ENCODE measurements at regions not wholly inside any gene's neighbourhood (a gene's known extent, or its start where the extent isn't known, plus 50 kb on each side); places are given as distances from the start of the nearest gene placed in this dataset.

DNA sequence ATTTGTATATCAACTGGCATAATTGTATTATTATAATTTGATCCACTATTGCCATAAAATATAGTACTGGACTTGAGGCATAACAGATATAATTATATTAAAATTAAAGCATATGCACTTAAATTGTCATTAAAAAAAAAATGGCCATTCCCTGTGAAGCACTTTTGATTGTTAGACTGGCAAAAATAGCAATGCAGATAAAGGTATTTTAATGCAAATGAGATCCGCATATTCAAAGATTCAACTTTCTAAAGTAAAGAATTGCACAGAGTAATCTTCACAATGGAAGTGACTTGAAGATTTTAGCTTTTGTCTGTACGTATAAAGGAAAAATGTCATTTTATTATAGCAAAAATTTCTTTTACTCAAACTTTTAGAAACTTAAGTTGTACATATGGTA is 871.8 kb upstream of the PABPC4L start:
- TF ChIP-seq MAX (IDR thresholded peaks at IDR 0.05) (no peak), FOXM1 (IDR thresholded peaks at IDR 0.05; ENCODE audit: borderline replicate concordance, low read depth) (no peak), YY1 (IDR thresholded peaks at IDR 0.05; ENCODE audit: low read depth) (no peak), CEBPB (IDR thresholded peaks at IDR 0.05) (no peak), RAD21 (IDR thresholded peaks at IDR 0.05; ENCODE audit: low read depth) (no peak), ZBTB7A (IDR thresholded peaks at IDR 0.05; ENCODE audit: low read depth) (no peak), TCF12 (IDR thresholded peaks at IDR 0.05; ENCODE audit: low read depth) (no peak), TEAD4 (IDR thresholded peaks at IDR 0.05) (no peak), EP300 (IDR thresholded peaks at IDR 0.05; ENCODE audit: borderline replicate concordance) (no peak), TAF1 (IDR thresholded peaks at IDR 0.05; ENCODE audit: low read depth) (no peak), CREB1 (IDR thresholded peaks at IDR 0.05; ENCODE audit: low read depth) (no peak), NFIC (IDR thresholded peaks at IDR 0.05) (no peak), EGR1 (IDR thresholded peaks at IDR 0.05) (no peak)
- TF ChIP-seq, protein P1, sequence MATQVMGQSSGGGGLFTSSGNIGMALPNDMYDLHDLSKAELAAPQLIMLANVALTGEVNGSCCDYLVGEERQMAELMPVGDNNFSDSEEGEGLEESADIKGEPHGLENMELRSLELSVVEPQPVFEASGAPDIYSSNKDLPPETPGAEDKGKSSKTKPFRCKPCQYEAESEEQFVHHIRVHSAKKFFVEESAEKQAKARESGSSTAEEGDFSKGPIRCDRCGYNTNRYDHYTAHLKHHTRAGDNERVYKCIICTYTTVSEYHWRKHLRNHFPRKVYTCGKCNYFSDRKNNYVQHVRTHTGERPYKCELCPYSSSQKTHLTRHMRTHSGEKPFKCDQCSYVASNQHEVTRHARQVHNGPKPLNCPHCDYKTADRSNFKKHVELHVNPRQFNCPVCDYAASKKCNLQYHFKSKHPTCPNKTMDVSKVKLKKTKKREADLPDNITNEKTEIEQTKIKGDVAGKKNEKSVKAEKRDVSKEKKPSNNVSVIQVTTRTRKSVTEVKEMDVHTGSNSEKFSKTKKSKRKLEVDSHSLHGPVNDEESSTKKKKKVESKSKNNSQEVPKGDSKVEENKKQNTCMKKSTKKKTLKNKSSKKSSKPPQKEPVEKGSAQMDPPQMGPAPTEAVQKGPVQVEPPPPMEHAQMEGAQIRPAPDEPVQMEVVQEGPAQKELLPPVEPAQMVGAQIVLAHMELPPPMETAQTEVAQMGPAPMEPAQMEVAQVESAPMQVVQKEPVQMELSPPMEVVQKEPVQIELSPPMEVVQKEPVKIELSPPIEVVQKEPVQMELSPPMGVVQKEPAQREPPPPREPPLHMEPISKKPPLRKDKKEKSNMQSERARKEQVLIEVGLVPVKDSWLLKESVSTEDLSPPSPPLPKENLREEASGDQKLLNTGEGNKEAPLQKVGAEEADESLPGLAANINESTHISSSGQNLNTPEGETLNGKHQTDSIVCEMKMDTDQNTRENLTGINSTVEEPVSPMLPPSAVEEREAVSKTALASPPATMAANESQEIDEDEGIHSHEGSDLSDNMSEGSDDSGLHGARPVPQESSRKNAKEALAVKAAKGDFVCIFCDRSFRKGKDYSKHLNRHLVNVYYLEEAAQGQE (IDR thresholded peaks at IDR 0.05; ENCODE audit: low read depth): no peak
